ENCODE measurements at regions not wholly inside any gene's neighbourhood (a gene's known extent, or its start where the extent isn't known, plus 50 kb on each side); places are given as distances from the start of the nearest gene placed in this dataset.
"Not testable (repeated sequence)": the region's sequence is repeated elsewhere in the genome, so short reads cannot be mapped to it uniquely, and the experiment has no call there.

DNA sequence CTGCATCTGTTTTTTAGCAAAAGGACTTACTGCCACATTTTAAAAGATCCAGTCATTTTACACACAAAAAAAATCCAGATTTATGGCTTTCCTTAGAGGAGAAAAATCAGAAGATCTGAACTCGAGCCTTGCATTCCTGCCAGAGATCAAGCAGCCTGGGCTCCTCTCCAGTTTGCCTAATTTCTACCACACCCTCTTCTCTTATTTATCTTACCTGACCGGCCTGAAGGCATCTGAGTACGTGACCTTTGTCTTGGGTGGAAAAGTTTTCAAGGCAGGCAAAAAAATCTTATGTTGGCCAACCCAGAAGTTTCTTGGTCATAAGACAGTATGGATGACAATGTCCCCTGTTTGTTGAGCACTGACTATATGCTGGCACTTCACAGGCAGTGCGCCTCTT is 60.3 kb downstream of the CHRD start:
- DNase-seq: no peak

DNA sequence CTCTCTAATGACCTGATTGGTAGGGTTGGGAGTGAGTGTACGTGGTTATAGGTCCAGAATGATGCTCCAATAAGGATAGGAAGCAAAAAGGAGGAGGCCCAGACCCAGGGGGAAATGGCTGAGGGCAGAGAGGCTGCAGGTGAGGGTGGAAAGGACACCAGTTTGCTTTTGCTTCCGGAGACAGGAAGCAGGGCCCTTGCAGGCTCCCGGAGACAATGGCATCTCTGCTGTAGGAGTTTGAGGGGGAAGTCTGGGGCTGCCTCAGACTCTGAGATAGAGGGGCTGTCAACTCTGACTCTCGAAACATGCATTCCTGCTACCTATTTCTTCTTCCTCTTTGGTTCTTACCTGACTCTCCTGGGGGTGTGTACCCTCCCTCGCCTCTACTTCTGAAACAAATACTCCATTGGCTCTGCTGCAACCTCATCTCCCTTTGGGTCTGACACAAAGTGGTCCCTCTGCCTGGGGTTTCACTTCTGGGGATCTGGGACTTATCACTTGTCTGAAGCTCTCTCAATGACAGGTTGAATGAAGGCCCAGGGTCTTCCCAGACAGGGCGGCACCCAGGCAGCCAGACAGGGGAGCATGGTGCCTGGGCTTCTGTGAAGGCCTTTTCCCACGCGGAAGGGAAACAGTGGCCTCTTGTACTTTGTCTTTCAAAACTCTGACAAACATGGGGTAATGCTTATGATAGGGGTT is 61.5 kb downstream of the CHRD start:
- no peak for DNase-seq

- DNase-seq: no peak
Measured at GRCh38 chr3:184443364-184443763, 63.5 kb downstream of the CHRD start.

DNA sequence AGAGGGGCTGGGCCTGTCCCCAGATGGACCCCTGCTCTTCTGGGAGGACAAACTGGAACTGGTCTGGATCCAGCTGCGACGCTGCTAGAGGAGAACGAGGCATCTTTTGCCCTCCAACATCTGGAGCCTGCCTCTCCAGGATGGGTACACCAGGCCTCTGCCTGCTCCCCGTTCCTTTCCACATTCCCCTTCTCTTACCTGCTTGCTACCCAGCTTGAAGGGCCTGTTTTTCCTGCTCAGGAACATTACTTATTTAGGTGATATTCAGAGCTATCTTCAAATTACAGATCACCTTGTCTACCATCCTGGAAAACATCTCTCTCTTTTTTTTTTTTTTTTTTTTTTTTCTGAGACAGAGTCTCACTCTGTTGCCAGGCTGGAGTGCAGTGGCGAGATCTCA is 64.0 kb downstream of the CHRD start:
- DNase-seq: no peak

GRCh38 chr3:184448321-184449160 is 68.7 kb downstream of the CHRD start:
- DNase-seq: no peak

DNA sequence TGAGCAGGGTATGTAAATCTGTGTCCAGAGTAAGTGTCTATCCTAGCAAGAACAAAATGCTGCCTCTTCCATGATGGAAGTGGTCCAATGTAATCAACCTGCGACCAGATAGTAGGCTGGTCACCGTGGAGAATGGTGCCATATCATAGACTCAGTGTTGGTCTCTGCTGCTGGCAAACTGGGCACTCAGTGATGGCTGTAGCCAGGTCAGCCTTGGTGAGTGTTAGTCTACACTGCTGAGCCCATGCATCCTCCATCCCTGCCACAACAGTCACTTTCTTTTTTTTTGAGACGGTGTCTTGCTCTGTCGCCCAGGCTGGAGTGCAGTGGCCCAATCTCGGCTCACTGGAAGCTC is 69.3 kb downstream of the CHRD start:
- DNase-seq: no peak

DNA sequence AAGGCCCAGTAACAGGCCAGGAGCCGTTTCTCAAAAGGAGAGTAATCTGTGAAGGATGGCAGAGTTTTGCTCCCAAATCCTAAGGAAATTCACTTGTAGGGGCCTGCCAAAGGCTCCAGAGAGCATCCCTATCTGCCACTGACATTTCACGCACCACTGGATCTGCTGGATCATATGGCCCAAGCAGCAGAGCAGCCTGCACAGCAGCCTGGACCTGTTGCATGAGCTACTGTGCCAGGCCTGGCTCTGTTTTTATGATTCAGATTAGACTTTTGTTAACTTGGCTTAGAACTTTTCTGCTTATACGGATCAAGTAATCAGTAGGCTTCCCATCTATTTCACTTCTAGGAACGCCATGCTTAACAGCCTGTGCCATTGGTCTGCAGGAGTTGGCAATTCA is 70.7 kb downstream of the CHRD start:
- DNase-seq: no peak

DNA sequence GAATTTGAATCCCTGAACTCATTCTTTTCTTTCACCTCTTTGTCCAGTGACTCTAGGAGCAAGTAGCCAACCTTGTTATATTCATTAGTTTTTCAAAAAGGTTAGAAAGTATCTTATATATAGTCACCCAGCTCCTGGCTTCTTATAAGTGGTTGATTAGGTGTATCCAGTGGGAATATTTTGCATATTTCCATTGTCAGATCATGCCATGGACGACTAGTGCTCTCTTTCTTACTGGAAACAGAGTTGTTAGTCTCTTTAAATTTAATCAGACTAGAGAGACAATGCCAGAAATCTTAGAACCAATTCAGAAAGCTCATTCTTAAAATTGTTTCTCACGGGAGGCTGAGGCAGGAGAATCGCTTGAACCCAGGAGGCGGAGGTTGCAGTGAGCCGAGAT is 73.4 kb downstream of the CHRD start:
- no peak for DNase-seq

GRCh38 chr3:184455991-184456390 is 76.1 kb downstream of the CHRD start:
- DNase-seq: no peak

DNA sequence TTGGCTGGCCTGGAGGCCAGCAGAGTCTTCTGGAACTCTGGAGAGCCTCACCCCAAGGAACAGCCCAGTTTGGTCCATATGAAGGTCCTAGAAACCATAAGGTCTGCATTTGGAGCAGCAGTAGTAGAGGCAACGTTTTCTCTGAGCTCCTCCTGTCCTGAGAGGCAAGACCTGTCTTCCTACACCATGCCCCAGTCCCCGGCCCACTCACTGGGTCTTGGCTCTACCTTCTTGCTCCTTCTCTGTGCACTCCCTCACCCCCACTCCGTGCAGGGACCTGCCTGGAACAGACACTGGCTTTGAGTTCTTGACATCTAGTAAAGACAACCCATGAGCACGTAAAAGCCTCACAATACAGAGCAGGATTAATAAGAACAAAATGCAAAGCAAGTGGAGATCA is 76.6 kb downstream of the CHRD start:
- no peak for DNase-seq

GRCh38 chr3:184457329-184457728 is 77.5 kb downstream of the CHRD start:
- DNase-seq: no peak

DNA sequence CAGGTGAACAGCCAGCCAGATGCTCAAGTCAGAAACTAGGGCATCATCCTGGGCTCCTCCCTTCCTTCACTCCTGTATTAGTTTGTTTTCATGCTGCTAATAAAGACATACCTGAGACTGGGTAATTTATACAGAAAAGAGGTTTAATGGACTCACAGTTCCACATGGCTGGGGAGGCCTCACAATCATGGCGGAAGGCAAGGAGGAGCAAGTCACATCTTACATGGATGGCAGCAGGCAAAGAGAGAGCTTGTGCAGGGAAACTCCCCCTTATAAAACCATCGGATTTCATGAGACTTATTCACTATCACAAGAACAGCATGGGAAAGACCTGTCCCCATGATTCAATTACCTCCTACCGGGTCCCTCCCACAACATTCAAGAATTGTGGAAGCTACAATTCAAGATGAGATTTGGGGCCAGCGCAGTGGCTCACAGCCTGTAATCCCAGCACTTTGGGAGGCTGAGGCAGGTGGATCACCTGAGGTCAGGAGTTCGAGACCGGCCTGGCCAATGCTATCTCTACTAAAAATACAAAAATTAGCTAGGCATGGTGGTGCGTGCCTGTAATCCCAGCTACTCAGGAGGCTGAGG is 78.0 kb downstream of the CHRD start:
- DNase-seq: not testable (repeated sequence)

DNA sequence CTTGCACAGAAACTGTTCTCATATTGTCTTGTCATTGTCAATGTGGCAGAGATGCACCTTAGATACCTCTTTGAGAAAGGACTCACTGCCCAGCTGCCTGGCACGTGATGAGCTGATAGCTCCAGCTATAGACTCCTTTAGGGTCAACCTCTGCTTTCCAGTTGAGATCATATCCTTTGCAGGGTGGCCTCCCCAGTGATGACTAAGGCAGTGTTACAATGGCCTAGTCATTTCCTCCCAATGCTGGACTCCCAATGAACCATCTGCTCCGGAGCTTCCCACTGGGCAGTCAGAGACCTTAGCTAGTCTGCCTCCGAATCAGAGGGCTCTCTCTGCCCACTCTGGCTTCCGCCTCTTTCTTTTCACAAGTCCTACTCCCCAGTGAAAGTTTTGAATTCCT is 79.5 kb downstream of the CHRD start:
- no peak for DNase-seq

DNA sequence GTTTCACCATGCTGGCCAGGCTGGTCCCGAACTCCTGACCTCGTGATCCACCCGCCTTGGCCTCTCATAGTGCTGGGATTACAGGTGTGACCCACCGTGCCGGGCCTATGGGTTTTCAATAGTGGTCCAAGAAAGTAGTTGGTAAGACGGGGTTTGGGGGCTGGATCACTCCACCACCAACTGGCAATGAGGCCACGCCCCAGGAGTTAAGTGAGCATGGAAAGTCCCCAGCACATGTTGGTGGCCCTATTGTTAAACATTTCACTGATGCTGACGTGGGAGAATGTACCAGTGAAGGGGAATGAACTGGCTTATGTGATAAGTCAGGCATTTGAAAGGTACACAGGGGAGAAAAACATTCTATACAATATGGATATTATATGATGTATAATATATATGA is 80.4 kb downstream of the CHRD start:
- DNase-seq: no peak

- DNase-seq: no peak
Measured at GRCh38 chr3:184461219-184461618, 81.4 kb downstream of the CHRD start.

DNA sequence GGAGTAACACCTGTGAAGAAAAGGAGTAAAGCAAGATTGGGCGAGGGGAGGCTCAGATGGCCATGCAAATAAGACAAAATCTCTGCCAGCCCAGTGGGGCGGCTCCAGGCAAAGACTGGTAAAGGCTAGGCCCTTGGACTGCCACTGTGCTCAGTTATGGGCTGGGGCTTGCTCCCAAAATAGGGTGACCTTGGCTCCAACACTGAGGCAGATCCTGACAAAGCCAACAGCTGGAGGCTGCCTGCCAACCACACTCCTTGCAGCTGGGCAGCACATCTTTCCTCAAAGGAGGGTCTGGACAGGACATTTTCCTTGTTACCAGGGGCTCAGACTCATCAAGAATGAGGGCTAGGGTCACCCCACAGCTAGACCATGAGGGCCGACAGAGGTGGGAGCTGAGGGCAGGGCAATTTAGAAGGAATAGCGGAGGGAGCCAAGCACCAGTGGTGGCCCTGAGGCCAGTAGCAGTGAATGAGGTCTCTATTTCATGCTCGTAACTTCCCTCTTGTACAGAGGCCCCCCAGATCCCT is 86.1 kb downstream of the CHRD start:
- DNase-seq: no peak

DNA sequence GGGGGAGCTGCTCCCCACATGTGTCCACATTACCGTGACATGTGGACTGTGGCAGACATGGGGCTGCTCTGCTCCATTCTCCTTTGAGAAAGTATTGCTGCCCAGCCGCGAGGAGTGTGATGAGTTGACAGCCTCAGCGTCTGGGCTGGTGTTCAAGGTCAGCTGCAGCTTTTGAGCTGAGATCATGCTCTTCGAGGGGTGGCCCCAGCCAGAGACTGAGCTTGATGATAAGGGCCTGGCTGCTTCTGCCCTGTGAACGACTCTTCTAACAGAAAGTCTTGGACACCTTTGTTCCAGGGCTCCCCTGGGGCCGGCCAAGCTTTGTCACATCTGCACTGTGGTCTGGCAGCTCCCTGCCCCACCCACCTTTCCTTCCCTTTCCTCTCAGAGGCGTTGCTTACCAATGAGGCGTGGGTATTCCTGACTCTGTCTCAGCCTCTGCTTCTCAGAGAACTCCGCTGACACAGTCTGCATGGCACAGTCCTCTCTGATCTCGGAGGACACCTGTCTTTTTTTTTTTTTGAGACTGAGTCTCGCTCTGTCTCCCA is 86.6 kb downstream of the CHRD start:
- DNase-seq: no peak

GRCh38 chr3:184467171-184467570 is 87.3 kb downstream of the CHRD start:
- no peak for DNase-seq

DNA sequence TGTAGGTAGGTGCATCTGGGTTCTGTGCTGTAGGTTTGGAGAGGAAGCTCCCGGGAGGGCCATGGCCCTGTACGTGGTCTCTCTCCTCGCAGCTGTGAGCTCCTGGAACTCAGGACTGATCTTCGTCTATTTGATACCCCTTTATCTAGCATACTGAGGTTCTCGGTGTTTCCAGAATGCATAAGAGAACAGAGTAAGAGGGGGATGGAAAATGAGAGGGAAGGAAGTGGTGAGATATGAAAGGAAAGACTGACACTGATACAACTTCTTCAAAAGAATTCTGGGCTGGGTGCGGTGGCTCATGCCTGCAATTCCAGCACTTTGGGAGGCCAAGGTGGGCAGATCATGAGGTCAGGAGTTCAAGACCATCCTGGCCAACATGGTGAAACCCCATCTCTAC is 90.7 kb downstream of the CHRD start:
- DNase-seq: no peak

- DNase-seq: no peak
Measured at GRCh38 chr3:184471439-184471838, 90.1 kb upstream of the EPHB3 start.

DNA sequence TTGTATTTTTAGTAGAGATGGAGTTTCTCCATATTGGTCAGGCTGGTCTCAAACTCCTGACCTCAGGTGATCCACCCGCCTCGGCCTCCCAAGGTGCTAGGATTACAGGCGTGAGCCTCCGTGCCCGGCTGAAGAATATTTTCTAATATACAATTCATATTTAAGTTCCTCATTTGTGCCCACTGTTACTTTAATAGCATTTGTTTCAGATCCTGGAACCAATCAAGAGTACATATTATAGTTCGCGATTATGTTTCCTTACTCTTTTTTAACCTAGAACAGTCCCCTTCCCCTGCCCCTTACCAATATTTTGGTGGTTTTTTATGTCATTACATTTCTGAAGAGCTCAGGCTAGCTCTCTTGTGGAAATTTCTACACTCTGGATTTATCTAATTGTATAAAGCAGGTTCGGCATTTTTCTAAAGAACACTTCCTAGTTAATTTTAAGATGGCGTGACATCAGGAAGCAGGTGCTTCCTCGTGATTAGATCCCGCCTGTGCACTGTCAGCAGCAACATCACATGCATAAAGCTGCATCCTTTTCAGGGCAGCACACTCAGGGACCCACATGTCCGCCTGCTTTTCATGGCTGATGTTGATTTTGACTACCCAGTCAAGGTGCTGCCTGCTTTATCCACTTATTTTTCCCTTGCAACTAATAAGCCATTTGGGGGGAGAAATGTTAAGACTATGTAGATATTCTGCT is 88.7 kb upstream of the EPHB3 start:
- DNase-seq: peak in 1 of 2 donors; percentile 63

GRCh38 chr3:184474897-184475296 is 86.7 kb upstream of the EPHB3 start:
- DNase-seq: no peak

GRCh38 chr3:184477940-184478339 is 83.6 kb upstream of the EPHB3 start:
- DNase-seq: no peak

Data from CD4-positive, alpha-beta T cell treated with Interleukin-1 beta for 1 hour (primary cell).